HG03520 (cell line): ENCODE measurements at regions not wholly inside any gene's neighbourhood (a gene's known extent, or its start where the extent isn't known, plus 50 kb on each side); places are given as distances from the start of the nearest gene placed in this dataset.

ENCODE experiments used
- ATAC-seq: cut with Tn5 transposase; IDR thresholded peaks from one replicate; pipeline ENCODE4 v1.9.1; 2021; ENCODE audit warnings: mild to moderate bottlenecking, moderate library complexity; ENCODE audit not compliant: unreplicated experiment

DNA sequence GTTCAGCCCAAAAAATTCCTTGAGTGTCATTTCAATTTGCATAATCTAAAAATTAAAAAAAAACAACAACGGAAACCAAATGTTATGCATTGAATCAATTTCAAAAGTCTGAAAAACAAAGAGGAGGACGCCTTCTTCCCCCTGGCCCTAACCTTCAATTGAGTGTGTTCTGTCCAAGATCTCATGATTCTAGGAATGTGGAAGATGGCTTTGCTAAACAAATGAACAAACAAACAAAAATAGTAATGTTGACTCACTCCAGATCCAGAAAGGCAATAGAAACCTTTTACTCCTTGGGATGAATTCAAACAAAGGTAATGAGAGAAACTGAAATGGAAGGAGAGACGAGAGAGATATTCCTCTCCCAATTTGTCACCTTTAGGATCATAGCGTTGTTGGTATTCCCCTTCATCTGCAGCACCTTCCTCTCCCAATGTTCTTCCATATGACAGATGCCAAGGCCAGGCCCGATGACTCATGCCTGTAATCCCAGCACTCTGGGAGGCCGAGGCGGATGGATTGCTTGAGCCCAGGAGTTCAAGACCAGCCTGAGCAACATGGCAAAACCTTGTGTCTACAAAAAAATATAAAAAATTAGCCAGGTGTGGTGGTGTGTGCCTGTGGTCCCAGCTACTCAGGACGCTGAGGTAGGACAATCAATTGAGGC lies 109.2 kb upstream of the ADGRF1 start:
- no peak for ATAC-seq

DNA sequence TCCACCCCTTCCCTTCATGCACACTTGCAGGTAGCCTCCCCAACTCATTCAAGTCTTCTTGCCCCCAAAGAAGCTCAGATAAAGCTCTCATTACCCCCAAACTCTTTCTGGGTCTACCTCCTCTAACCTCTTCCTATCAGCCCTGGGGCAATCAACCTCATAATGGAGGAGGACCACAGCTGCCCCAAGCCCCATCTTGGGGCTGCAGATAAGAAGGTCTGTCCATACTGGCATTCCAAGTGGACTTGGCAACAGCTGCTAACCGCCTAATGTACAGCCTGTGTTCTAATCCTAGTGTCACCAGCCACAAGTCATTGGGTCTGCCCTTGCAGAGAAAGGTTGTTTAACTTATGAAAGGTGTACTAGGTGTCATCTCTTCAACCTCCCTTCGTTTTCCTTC lies 107.4 kb upstream of the ADGRF1 start:
- no peak for ATAC-seq

DNA sequence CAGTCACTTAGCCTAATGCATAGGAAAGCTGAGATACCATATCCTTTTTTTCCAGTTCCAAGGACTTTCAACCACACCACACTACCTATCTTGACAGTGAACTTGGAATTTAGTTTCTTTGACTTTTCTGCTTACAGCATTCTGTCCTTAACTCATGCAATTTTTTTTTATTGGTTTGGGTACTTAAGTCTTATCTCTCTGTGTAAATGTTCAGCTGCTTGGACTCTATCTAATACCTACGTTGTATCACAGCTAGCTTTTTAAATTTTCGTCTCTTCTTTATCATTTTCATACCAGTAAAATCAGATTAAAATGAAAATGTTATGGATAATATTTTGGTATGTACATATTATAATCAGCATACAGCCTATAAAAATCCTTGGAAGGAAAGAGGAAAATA lies 106.9 kb upstream of the ADGRF1 start:
- no peak for ATAC-seq

DNA sequence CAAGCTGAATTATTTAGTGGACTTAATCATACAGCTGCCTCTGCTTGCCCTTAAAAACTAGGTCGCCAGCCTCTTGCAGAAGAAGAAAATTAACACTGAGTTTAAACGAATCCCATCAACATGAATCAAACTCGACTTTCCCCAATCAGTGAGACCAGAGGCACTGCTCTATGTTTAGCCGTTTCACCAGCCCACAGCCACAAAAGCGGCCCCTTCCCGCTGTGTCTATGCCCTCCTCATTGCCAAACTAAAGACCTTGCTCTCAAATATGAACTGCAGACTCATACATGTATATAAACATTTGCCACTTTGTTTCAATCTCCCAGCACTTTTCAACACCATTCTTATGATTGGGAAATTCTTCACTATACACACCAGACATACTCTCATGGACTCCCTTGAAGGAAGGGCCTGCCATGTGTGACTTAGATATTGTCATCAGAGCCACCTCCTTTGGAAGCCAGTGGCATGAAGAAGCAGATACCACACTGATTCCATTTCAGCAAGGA lies 105.8 kb upstream of the ADGRF1 start:
- ATAC-seq = no peak

DNA sequence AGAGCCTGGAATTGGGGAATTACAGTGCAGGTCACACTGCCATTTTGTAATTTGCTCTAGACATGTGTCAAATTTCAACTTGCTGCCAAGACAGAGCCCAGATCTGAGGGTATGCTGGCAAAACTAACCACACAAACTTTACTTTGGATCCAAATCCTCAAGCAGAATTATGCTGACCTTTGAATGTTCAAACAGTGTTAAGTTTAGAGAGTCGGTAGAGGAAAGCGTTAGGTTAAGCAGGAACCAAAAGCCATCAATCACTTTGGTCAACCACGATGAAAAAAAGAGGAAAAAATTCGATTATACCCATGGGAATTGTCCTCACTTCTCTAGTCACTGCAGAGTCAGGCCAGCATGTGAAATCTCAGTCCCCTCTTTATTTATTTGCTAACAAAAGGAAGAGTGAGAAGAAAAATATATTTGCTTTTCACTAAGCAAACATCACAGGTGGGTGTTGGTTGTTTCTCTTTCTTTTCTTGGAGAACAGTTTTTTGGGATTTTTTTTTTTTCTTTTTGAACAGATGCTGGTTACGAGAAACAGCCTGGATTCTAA lies 105.1 kb upstream of the ADGRF1 start:
- ATAC-seq = no peak

DNA sequence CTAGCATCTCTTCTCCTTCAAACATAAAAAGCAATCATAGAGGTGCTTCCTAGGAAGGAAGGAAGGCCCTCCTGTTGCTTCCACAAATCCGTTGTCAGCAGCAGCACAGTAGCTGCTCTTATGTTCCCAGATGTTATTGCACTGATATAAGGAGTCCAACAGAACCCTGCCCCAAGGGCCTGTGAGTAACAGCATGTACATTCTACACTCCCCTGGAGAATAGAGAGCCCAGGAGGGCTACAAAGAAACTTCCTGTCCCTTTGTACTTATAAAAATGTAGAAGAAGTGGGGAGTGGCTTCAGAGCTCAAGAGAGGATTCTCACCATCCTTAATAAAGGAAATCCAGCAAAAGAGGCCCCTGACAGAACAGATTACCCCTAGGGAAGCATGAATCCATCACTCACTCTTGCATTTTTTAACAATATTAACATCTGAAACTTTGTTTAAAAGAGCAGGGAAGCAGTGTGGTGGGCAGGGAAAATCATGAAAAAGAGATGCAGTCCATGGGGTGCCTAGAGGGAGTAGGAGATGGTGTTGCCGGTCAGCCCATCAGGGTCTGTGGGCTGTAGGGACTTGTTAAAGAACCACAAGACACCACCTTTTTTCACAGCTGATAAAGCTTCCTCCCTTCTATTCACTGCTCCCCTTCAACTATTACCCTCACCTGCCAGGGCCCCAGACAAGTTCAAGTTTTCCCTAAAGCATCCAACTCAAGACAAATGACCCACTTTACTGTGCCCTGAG lies 104.5 kb upstream of the ADGRF1 start:
- no peak for ATAC-seq

DNA sequence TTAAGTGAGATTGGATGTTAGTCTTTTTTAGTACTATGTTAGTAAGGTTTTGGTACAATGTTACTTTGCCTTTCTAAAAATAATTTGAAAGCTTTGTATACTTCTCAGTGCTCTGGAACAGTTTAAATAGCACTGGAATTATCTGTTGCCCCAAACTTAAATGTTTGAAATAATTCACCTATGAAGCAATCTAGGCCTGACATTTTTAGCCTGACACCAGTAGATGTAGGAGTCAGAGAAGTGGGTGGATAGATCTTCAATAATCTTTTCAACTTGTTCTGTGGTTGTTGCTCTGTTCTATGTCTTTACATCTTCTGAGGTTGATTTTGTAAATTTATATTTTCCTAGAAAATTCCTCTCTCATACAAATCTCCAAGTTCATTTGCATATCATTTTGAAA lies 103.1 kb upstream of the ADGRF1 start:
- no peak for ATAC-seq

DNA sequence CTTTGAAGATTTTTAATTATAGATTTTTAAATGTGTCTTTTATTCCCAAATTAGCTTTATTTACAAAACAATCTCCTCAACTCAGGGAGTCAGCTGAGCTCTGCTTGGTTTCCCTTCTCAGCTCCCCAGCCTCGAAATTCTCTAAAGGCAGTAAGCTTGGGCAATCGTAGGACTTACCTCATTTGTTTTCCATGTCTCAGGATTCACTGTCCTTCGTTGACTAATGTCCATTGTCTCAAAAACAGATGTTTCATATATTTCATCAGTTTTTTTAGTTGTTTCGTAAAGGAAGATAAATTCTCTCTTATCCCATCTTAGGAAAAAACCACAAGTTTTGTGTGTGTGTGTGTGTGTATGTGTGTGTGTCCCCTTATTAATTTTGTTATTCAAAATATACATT lies 102.2 kb upstream of the ADGRF1 start:
- ATAC-seq = no peak

DNA sequence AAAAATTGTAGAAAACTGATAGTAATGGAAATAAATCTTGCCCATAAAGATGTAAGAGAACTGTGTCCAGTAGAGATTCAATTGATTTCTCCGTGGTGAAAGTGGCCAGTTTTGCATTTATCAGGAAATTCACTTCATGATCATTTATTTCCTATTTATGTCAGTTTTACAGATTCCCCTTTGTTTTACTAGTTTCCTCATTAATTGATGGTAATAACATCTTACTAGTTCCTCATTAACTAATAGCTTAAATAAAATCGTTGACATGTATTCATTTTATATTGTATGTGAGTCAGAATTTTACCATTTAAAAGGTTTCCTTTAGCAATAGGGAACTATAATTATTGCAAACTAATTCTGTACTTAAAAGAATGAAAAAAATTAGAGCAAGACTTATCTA lies 99.8 kb upstream of the ADGRF1 start:
- ATAC-seq = no peak

DNA sequence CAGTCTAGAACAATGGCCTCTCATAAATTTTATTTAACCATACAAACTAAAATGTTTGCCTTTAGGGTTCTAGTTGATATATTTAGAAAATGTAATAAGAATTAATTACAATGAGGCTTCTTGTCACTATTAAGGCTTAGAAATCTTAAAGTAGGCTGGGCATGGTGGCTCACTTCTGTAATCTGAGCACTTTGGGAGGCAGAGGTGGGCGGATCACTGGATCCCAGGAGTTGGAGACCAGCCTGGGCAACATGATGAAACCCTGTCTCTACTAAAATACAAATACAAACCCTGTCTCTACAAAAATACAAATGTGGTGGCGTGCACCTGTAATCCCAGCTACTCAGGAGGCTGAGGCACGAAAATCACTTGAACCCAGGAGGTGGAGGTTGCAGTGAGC lies 99.0 kb upstream of the ADGRF1 start:
- no peak for ATAC-seq

DNA sequence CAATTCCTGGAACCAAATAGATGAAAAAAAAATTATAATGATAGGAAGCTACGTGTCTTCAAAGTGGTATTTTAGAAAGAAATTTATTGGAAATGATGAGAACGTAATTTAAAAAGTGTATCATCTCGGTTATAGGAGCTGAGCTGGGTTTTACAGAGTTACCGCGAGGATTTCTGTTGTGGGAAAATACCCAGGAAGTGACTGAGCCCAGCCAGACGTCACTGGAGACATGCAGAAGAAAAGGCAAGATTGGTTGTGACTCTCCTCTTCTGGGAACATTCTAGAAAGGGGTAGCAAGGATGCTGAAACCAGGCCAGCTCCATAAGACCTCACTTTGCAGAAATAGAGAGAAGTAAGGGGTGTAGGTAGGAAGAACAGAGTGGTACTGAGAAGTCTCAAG lies 95.9 kb upstream of the ADGRF1 start:
- ATAC-seq = no peak

DNA sequence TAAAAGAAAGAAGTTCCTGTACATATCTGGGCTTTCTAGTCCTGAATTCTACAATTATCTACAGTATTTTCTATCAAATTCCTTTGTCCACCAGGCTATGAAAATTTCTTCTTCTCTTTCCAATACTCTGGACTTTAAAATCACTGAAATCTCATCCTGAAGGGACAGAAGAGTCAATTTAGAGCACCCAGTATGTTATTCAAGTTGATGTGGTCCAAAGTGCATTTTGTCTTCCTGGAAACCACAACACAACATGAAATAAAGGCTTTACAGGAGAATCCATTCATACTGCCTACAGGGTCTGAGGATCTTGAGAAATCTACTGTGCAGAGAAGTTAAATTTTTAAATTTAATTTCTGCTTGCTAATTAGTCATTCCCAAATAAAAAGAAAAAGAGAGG lies 94.9 kb upstream of the ADGRF1 start:
- ATAC-seq = no peak

DNA sequence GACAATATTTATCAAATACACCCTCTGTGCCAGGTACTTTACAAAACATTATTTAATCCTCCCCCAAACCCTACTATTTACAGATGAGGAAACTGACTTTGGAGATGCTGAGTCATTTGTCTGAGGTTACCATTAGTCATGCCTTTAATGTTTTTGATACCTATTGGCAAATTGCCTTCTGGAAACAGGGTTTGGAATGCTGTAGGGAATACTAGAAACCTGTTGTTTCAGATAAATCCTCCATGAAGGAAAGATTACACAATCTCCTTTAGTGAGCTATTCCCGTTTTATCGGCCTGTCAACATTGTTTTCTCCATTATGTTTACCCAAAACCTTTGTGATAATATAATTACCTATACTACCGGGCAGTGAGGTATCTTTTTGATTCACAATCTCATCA lies 93.6 kb upstream of the ADGRF1 start:
- no peak for ATAC-seq

DNA sequence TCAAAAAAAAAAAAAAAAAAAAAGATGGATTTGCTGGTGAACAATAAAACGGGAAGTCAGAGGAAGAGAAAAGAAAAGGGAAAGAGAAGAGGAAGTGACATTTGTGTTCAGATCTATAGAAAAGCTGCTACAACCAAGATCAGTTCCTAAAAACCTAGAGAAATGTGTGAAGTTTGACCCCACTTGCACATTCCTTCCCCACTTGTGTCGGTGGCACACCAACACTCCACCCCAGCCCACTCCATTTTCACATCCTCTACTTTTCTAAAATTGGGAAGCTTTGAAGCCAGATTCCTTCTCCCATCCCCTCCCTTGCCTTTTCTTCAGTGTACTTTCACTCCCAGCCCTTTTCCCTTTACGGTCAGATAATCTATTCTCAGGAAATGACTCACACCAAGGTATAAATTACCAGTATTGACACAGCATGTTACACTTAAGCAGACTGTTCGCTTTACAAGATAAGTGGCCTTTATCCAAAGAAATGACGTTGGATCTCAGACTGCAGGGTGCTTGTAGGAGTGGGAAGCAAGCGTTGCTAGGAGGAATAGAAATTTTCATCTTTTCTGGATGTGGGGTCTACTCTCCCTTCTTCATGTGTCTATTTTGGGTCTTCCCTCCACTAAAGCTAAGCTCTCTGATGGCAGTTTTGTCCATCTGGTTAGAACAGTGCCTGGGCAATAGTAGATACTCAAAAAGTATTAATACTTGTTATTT lies 92.5 kb upstream of the ADGRF1 start:
- ATAC-seq = no peak

DNA sequence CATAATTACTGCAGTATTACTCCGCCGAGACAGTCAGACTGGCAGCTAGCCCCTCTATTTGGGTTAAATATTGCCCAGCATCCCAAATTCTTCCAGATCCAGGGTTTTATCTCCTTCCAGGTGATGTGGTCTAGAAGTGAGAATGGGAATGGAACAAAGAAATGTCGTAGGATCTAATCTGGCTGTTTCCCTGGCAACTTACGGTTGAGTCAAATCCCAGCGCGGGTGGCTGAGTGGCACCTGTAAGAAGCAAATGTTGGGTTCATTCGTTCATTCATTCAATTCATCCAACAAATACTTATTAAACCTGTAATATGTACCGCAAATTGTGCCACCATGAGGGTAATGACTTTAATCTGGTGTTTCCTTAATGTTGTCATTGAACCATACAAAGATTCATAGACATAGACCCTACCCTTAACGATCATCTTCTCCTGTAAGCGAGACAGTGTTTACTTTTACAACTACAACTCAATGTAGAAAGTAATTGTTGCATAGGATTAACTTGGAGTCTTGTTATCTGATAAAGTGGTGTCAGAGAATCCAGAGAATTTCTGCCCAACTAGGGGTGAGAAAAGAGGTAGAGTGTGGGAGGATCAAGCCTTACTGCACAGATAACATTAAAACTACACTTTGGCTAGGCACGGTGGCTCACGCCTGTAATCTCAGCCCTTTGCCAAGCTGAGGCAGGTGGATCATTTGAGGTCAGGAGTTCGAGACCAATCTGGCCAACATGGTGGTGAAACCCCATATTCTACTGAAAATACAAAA lies 91.3 kb upstream of the ADGRF1 start:
- no peak for ATAC-seq

DNA sequence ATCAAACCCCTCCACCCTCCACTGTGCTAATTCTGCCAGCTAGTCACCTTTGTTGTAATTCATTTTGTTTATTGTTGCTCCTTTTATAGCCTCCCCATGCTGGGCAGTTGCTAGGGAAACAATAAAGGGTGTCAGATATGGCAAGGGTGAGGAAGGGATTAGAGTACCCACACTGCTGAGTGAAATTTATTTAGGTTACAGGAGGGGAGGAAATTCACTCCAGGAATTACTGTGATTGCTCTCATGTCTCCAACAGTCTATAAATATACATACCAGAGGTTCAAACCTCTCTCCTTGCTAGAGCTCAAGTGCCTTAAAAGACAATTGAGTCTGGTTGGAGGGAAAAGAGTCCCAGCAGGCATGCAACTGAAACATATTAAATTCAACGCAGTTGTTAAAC lies 90.6 kb upstream of the ADGRF1 start:
- no peak for ATAC-seq

DNA sequence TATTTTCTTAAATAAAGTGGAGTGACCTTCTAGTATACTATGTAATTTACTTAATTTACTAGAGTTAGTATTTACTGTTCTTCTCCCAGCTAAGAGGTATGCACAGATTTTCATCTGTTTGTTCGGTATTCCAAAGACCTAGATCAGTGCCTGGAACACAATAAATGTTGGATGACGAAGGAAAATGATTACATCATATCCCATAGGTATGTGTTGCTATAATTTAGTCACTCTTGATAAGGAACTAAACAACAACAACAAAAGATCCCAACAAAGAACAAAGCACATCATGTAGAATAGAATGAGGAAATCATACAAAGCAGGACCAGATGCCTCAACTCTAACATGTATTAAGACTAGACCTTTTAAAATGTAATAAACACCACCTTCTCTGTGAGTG lies 89.6 kb upstream of the ADGRF1 start:
- no peak for ATAC-seq

DNA sequence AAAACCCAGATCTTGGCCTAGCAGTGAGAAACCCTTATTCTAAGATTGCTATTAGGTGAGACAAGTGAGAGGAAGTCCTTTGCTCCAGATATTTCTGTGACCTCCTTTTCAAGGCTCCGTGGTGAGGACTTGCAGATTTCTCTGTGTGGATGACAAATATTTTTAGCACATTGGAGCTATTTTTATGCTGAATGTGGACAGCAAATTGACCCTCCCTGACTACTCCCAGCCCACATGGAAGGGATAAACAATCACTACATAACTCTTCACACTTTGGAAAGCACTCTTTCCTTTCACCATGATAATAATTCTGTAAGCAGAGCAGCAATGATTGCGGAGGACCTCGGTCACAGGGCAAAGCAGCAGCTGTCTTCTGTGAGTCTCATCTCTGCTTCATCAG lies 88.0 kb upstream of the ADGRF1 start:
- no peak for ATAC-seq

DNA sequence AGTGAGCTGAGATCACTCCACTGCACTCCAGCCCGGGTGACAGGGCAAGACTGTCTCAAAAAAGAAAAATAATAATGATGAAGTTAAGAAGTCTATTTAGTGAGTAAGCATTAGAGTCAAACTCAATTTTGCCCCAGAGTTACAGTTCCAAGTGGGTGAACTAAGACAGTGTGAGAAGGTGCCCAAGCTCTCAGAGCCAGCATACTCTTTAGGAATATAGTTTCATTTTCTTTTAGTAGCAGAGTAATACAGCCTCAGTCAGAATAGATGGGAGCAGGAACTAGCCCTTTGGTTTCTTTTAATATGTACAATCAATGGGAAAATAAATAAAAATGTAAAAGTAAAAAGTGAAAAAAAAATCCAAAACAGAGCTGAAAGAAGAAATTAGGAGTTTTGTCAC lies 87.0 kb upstream of the ADGRF1 start:
- no peak for ATAC-seq

DNA sequence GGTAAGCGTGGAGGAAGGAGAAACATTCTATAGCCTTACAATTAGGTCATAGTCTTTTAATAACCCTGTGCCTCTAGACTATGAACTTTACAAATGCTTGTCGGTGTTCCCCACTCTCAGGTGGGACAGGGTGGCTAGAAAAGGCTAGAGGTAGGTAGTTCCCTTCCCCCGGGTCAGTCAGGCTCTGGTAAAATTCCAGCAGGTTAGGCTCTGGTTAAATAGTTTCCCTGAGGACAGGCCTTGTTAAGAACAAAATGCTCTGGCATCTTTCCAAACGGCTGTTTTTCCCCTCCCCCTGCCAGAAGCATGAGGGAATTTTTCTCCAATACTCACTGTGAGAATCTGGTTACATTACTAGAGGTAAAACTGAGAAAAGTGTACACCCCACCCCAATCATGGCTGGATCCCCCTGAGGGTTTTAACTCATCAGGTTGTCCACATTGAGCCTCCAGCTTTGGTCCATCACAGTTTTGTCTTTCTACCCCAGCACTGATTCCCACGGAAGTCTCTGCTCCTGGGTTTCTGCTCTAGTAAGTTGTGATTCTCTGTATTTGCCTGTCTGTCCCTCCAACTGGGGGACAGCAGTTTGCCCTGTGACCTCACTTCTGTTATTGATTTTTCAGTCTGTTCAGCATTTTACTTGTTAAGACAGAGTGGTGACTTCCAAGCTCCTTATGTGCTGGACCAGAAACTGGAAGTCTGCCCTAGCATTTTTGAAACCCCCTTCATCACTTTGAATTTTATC lies 84.7 kb upstream of the ADGRF1 start:
- ATAC-seq = no peak
